OCI-LY1 (cell line): ENCODE measurements at regions not wholly inside any gene's neighbourhood (a gene's known extent, or its start where the extent isn't known, plus 50 kb on each side); places are given as distances from the start of the nearest gene placed in this dataset.

ENCODE experiments used
- CTCF ChIP-seq: fragments of 200-600 bp; sonication (generic), shearing (Covaris generic); IDR thresholded peaks from 2 replicates; pipeline ENCODE4 v1.5.1; 2017; ENCODE audit warnings: mild to moderate bottlenecking, antibody characterized with exemption, low read length, moderate library complexity, mixed read lengths
- EZH2 ChIP-seq: fragments of 200-600 bp; sonication (generic), shearing (Covaris generic); IDR thresholded peaks from 2 replicates; pipeline ENCODE4 v1.8.0; 2017; ENCODE audit warnings: borderline replicate concordance, mixed run types, mild to moderate bottlenecking, antibody characterized with exemption, low read length, moderate library complexity, mixed read lengths

GRCh38 chr3:135383301-135383700 lies 582.2 kb upstream of the PPP2R3A start:
- TF ChIP-seq CTCF (no peak), EZH2 (no peak)
